MG63 (cell line): ENCODE measurements at regions not wholly inside any gene's neighbourhood (a gene's known extent, or its start where the extent isn't known, plus 50 kb on each side); places are given as distances from the start of the nearest gene placed in this dataset.

Experiments used
- DNase-seq: peaks from one replicate; pipeline ENCODE4 v3.0.0-alpha.2; 2020
- H3K27me3 ChIP-seq: fragments of 250-450 bp; sonication (Bioruptor Pico); 2 replicates; pipeline ENCODE4 v1.5.1; 2020; ENCODE audit warnings: mild to moderate bottlenecking, moderate library complexity
- H3K36me3 ChIP-seq: fragments of 250-450 bp; sonication (Bioruptor Pico); 2 replicates; pipeline ENCODE4 v1.5.1; 2020; ENCODE audit warnings: mild to moderate bottlenecking, moderate library complexity
- H3K4me3 ChIP-seq: fragments of 250-450 bp; sonication (Bioruptor Pico); 2 replicates; pipeline ENCODE4 v1.5.1; 2020; ENCODE audit warnings: mild to moderate bottlenecking, moderate library complexity
- H3K9me3 ChIP-seq: fragments of 250-450 bp; sonication (Bioruptor Pico); 2 replicates; pipeline ENCODE4 v1.5.1; 2020; ENCODE audit warnings: mild to moderate bottlenecking, moderate library complexity

DNA sequence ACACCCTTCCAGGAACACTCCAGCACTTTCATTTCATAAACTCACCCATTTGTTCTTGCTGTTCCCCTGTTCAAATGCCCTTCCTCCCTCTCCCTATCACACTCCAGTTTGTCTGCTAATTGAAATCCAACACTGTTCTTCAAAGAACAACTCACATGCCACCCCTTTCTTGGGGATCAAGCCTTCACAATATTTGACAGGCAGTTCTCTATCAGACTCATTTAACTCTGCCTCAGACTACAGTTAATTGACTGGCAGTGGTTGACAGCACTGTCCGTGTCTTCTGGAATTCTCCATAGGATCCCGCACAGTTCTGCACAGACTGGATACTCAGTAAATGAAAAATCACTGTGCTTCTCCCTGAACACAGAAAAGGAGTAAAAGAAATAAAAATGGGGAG, 87.8 kb downstream of the PMP22 start:
- DNase-seq, result no peak
- Histone ChIP-seq H3K36me3 (no peaks in the 10 kb centered on the region), H3K4me3 (no peak overlapping the region), H3K27me3 (no peaks in the 10 kb centered on the region), H3K9me3 (no peaks in the 10 kb centered on the region)

DNA sequence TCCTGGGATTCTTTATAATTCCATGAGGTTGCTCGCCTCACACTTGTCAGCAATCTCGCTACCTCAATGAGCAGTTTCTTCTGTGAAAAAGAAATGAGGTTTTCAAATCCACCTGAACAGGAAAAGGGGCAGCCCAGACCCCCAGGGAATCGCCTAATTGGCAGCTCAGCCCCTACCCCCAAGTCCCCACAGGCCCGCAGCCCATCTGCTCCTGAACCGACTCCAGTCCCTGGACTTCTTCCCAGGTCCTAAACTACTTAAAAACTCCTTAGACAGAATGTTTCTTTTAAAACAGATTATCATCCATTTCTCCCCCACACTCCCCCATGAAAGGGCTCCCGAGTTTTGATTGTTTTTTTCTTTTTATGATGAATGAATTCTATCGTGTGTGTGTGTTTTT, 89.8 kb downstream of the PMP22 start:
- no peak overlapping the region for H3K4me3 ChIP-seq
- no peaks in the 10 kb centered on the region for H3K9me3 ChIP-seq
- H3K36me3 ChIP-seq, result no peaks in the 10 kb centered on the region
- DNase-seq, result no peak
- no peaks in the 10 kb centered on the region for H3K27me3 ChIP-seq

DNA sequence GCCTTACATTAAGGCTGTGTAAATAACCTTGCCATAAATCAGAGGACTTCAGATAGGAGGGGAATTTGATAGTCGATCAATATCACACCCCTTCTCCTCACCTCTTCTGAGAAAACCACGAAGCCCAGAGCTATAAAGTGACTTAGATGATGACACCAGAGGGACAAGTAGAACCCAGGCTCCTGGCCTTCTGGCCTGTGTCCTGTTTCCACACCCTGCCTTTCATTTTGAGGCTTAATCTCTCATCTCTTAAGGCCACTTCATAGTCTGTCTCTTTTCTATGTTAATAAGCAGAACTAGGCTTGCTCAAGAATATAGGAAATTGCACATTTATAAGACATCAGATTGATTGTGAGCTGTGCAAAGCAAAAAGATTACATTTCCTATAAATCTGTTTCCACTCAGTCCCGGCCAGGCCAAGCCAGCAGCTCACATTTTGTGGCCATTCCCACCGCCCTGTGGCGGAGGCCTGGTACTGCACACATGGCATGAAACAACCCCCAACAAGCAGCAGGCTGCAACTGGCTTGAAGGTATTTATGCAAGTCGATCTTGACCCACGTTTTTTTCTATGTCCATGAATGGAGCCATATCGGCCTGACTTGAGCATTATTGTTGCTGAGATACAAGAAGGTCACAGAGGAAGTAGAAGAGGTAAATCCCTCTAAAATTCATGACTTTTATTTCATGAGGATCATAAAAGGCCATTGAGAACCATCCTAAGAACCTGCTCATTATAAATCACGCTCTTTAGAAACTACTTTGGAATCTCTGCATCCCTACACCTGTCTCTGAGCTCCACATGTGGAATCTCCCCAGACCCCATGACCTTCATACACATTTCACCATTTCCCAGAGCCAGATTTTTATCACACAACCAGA, 93.7 kb downstream of the PMP22 start:
- H3K4me3 ChIP-seq, result no peak overlapping the region
- DNase-seq, result peak; percentile 48
- H3K9me3 ChIP-seq, result no peaks in the 10 kb centered on the region
- no peaks in the 10 kb centered on the region for H3K36me3 ChIP-seq
- H3K27me3 ChIP-seq, result no peaks in the 10 kb centered on the region

DNA sequence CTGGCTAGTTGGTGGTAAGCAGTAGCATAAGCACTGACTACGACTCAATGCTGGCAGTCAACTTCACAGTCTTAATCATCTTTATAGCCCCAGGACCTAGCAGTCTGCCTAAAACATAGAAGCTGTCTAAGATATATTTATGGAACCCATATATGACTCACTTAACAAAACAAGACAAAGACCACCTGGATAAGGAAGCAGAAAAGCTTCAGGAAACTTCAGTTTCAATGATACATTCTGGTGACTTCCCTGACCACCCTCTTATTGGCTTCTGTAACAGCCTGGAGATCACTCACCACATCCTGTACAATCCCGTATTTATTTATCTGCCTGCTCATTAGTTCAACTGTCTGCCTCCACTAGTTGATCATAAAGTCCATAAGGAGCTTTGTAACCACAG, 95.5 kb downstream of the PMP22 start:
- Histone ChIP-seq H3K9me3 (no peaks in the 10 kb centered on the region), H3K4me3 (no peak overlapping the region), H3K36me3 (no peaks in the 10 kb centered on the region), H3K27me3 (no peaks in the 10 kb centered on the region)
- peak; percentile 1 for DNase-seq

DNA sequence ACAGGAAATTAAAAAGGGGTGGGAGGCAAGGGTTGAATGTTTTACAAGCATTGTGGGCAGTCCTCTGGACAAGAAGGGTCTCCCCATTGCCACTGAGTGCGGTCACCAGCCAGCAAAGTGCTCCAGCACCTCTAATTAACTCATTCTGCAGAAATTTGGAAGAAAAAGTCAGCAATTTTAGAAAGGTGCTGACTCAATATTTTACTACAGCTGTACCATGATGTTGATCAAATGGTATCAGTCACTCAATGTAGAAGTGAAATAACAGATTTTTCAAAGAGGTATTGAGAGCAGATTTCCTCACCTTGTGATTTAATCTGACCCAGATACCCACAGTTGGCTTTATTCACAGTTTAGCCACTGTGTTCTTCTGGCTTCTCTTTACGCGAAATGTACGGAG, 96.7 kb downstream of the PMP22 start:
- no peaks in the 10 kb centered on the region for H3K9me3 ChIP-seq
- no peak for DNase-seq
- H3K36me3 ChIP-seq, result no peaks in the 10 kb centered on the region
- H3K4me3 ChIP-seq, result no peak overlapping the region
- no peaks in the 10 kb centered on the region for H3K27me3 ChIP-seq

DNA sequence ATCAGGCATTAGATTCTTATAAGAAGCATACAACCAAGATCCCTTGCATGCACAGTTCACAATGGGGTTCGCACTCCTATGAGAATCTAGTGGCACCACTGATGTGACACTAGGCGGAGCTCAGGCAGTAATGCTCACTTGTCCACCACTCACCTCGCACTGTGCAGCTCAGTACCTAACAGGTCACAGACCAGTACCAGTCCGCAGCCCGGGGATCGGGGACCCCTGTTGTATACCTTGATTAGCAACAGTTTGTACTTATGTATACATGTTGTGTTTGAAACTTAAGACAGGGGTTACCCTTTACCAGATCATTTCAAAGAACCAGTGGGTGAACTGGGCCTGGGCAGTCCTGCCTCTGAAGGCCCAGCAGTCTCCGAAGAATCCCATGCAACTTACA, 103.7 kb downstream of the PMP22 start:
- no peaks in the 10 kb centered on the region for H3K9me3 ChIP-seq
- DNase-seq, result no peak
- H3K4me3 ChIP-seq, result no peak overlapping the region
- H3K27me3 ChIP-seq, result no peaks in the 10 kb centered on the region
- no peaks in the 10 kb centered on the region for H3K36me3 ChIP-seq

DNA sequence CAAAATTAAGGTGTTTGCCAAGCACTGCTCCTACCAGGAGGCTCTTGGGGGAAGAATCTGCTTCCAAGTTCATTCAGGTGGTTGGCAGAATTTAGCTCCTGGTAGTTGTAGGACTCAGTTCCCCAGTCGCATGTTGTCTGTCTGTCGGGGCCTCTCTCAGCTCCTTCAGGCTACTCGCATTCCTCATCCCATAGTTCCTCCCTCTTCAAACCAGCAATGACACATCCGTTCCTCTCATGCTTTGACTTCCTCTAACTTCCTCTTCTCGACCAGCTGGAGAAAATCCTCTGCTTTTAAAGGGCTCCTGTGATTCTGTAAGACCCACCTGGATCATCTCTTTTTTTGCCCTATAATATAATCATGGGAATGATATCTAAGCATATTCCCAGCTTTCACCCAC, 108.1 kb downstream of the PMP22 start:
- Histone ChIP-seq H3K36me3 (no peaks in the 10 kb centered on the region), H3K9me3 (no peaks in the 10 kb centered on the region), H3K27me3 (no peaks in the 10 kb centered on the region), H3K4me3 (no peak overlapping the region)
- DNase-seq, result no peak

DNA sequence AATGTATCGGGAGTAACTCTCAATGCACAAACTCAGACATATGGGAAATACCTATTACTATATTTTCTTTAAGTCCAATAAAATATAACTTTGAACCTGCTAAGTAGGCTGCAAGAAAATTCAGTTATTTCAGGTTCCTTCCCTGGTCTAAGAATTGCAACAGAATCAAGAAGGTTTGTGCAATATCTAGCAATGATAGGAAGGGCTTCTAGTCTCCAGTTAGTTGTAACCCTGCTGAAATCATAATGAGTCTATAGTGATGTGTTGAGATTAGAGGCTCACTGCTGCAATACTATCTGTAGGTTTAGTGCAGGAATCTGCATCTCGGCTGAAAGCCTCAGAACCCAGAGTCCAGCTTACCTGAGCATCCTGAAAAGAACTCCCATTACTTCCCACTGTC, 110.5 kb downstream of the PMP22 start:
- no peaks in the 10 kb centered on the region for H3K27me3 ChIP-seq
- no peaks in the 10 kb centered on the region for H3K9me3 ChIP-seq
- no peak for DNase-seq
- H3K4me3 ChIP-seq, result no peak overlapping the region
- no peaks in the 10 kb centered on the region for H3K36me3 ChIP-seq

DNA sequence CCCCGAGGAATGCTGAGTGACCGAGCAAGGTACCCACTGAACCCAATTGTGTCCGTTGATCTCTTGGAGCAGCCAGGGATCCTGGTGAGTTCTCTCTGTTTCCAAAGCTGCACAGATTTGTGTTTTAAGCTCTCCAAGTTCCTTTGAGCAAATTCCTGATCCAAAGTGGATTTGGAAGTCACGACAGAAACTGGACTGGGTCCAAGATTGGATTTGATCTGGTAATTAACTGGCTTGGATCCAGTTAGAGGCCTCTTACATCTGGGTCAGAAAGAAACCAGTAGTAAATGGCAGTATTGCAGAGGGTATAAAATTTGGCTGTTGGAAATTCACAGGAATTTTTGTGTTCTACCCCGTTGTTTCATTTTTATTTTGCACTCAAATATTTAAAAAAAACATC, 119.5 kb downstream of the PMP22 start:
- Histone ChIP-seq H3K27me3 (no peaks in the 10 kb centered on the region), H3K36me3 (no peaks in the 10 kb centered on the region), H3K4me3 (no peak overlapping the region), H3K9me3 (no peaks in the 10 kb centered on the region)
- no peak for DNase-seq

DNA sequence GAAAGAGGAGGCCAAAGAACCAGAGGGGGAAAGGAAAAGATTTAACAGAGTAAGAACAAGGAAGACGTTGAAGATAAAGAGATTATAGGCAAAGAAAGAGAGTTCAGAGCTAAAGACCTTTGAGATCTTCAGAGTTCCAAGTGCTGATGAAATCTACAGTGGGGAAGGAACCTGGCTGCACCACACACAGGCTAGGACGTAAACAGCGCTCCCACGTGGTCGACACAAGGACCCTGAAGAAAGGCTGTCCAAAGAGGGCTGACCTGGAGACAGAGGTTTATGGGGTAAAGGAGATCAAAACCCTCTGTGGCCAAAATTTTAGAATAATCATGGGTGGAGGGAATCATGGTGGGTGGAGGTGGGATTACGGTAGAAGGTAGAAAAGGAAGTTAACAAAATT, 121.6 kb downstream of the PMP22 start:
- no peak for DNase-seq
- H3K36me3 ChIP-seq, result no peaks in the 10 kb centered on the region

DNA sequence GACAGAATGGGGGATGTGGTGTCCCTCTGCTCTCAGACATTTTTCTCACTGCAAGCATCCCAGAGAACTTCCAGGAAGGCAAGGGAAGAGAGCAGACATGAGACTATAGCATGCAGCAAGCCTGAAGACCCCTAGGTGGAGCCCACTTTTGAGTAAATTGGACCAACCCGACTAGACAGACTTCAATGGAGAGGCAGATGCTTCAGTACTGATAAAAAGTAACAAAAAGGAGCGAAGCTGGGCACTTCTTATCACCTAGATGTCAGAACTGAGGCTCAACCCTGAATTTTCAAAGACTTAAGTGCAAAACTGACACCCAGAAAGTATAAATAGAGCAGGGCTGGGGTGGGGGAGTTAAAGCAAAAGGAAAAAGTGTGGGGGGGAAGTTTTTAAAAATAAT, 130.8 kb downstream of the PMP22 start:
- H3K4me3 ChIP-seq, result no peak overlapping the region
- H3K36me3 ChIP-seq, result no peaks in the 10 kb centered on the region
- no peaks in the 10 kb centered on the region for H3K27me3 ChIP-seq

More for the DNA sequence above, 121.6 kb downstream of the PMP22 start:
- Histone ChIP-seq H3K4me3 (no peak overlapping the region), H3K9me3 (no peaks in the 10 kb centered on the region), H3K27me3 (no peaks in the 10 kb centered on the region)

DNA sequence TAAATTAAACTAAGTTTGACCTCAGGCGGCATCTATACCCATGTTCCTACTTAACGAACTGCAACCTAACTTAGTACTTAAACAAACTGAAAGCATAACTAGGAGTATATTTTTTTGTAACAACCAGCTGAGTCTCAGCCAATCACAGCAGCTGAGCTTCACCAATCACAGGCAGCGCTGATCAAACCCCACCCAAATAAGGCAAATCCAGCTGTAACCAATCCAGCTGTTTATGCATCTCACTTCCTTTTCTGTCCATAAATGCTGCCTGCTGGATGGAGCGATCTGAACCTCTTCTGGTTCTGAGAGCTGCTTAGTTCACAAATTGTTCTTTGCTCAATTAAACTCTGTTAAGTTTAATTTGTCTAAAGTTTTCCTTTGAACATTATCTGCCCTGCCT, 131.3 kb downstream of the PMP22 start:
- H3K9me3 ChIP-seq, result no peaks in the 10 kb centered on the region
- H3K4me3 ChIP-seq, result no peak overlapping the region
- no peaks in the 10 kb centered on the region for H3K36me3 ChIP-seq
- H3K27me3 ChIP-seq, result no peaks in the 10 kb centered on the region
- DNase-seq, result no peak

More for the DNA sequence above, 130.8 kb downstream of the PMP22 start:
- no peak for DNase-seq
- H3K9me3 ChIP-seq, result no peaks in the 10 kb centered on the region

DNA sequence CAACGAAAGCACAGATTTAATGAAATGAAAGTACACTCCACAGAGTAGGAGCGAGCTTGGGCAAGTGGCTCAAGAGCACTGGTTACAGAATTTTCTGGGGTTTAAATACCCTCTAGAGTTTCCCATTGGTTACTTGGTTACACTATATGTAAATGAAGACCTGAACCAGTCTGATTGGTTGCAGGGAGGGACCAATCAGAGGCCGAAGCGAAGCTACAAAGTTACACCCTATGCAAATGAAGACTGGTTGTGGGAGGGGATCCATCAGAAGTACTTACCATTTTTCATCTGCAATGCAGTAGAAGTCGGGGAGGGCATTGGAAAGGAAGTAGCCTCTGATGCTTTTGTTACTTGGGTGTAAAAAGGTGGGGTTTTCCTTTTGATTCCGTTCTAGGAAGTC, 132.0 kb downstream of the PMP22 start:
- Histone ChIP-seq H3K4me3 (no peak overlapping the region), H3K27me3 (no peaks in the 10 kb centered on the region), H3K9me3 (no peaks in the 10 kb centered on the region), H3K36me3 (no peaks in the 10 kb centered on the region)
- no peak for DNase-seq

DNA sequence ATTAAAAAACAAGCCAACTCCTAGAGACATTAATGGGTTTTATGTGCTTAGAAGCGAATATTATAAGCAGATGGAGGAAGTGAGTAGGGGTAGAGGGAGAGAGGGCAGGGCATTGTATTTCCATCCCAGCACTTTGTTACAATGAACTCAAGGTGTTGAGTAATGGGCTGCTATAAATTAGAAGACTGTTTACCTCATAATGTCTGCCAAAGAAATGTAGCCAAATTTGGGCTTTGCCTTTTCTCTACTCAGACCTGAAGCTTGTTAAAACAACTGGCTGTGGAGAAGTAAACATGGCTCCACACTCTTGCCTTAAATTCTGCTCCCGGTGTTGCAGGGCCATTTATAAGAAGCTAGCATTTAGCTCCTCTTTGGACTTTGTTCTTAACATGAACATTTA, 134.7 kb downstream of the PMP22 start:
- H3K4me3 ChIP-seq, result no peak overlapping the region
- no peaks in the 10 kb centered on the region for H3K36me3 ChIP-seq
- DNase-seq, result no peak
- H3K27me3 ChIP-seq, result no peaks in the 10 kb centered on the region
- no peaks in the 10 kb centered on the region for H3K9me3 ChIP-seq

DNA sequence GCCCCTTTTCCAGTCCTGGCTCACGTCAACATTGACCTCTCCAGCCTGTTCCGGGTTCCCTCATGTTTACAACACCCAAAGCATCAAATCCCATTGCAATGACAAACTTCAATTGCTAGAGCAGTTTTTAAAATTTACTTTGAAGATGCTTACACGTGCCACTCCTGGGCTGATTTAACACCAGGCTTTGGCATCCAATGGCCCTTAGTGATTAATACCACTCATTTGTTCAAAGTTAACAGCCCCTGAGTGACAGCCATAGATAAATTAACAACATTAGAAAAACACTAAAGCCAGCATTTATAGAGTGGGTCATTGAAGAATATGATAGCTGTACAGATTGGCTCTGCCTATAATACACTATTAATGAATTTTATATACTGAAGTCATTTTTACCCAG, 135.1 kb downstream of the PMP22 start:
- no peaks in the 10 kb centered on the region for H3K9me3 ChIP-seq
- no peaks in the 10 kb centered on the region for H3K27me3 ChIP-seq
- H3K4me3 ChIP-seq, result no peak overlapping the region
- no peaks in the 10 kb centered on the region for H3K36me3 ChIP-seq
- DNase-seq, result no peak

DNA sequence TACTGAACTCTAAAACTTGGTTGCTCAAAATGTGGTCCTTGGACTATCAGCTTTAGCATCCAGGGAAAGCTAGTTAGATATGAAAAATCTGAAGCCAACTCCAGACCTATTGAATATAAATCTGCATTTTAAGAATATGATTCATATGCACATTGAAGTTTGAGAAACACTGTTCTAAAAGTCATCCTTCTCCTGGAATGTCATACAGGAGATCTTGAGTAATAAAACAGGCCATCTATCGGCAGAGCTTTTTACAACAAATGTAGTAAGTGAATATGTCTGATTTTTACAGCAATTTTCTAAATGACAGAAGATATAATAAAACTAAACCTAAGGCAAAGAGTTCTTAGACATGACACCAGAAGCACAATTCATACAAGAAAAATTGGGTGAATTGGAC, 140.4 kb downstream of the PMP22 start:
- Histone ChIP-seq H3K36me3 (no peaks in the 10 kb centered on the region), H3K4me3 (no peak overlapping the region), H3K9me3 (no peaks in the 10 kb centered on the region), H3K27me3 (no peaks in the 10 kb centered on the region)
- no peak for DNase-seq

DNA sequence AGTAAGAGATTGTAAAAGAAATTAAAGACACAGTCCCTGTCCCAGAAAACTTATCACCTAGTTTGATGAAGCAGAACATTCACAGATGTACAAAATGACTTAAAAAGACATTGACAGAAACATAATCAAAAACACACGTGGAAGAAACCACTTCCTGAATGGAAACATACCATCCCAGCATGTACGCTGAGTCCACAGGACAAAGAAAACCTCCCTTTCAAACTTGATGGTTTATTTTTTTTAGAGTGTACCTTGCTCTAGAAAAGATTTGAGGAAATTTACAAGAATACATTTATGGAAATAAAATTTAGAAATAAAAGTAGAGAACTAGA, 140.9 kb downstream of the PMP22 start:
- no peaks in the 10 kb centered on the region for H3K9me3 ChIP-seq
- H3K27me3 ChIP-seq, result no peaks in the 10 kb centered on the region
- no peak overlapping the region for H3K4me3 ChIP-seq
- DNase-seq, result no peak
- H3K36me3 ChIP-seq, result no peaks in the 10 kb centered on the region

DNA sequence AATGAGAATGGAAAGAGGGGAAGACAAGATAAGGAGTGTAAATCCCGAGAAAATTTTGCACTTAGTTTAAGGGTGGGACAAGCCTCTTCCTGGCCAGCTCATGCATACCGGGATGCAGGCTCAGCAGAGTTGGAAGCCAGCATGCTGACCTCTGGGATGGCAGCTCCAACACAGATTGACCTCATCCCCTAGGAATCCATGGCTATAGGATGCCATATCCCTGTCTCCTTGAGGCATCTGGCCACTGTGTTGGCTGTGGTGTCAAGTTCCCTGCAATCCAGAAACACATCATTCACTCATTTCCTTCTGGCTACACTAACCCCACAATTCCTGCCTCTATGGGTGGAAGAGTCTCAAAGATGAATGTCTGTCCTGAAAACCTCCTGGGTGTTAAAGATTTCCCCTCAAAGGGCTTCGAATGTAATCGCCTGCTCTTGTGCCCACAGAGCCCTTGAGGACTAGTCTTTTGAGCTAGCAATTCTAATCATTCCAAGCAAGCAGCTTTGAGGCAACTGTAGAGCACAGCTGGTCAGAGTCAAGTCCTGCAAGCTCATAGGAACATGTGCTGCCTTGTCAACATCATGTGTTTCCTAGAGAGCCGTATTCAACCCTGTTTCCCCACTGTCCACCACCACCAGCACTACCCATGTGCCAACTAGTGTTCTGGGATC, 141.4 kb downstream of the PMP22 start:
- H3K9me3 ChIP-seq, result no peaks in the 10 kb centered on the region
- no peaks in the 10 kb centered on the region for H3K27me3 ChIP-seq
- H3K36me3 ChIP-seq, result no peaks in the 10 kb centered on the region
- peak; percentile 89 for DNase-seq
- no peak overlapping the region for H3K4me3 ChIP-seq
